ENCODE measurements at regions not wholly inside any gene's neighbourhood (a gene's known extent, or its start where the extent isn't known, plus 50 kb on each side); places are given as distances from the start of the nearest gene placed in this dataset.

DNA sequence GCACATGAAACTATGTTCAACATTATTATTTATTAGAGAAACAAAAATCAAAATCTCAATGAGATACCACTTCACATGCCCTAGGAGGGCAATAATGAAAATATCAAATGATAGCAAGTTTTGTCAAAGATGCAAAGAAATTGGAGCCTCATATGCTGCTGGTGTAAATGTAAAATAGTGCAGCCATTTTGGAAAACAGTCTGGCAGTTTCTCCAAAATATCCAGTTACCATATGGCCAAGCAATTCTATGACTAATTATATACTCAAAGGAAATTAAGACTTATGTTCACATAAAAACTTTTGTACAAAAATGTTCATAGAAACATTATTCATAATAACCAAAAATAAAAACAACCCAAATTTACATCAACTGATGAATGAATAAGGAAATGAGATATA lies 313.6 kb upstream of the LMO3 start:
- ATAC-seq (no peak), DNase-seq (no peak)
- H3K27me3 ChIP-seq, result no peaks in the 10 kb centered on the region
- no peak overlapping the region for H3K4me3 ChIP-seq
- H3K4me1 ChIP-seq, result no peaks in the 10 kb centered on the region
- no peak overlapping the region for H3K27ac ChIP-seq
- intact Hi-C loops (cut with DNase I), result no loop called here
- TF ChIP-seq, protein P1, sequence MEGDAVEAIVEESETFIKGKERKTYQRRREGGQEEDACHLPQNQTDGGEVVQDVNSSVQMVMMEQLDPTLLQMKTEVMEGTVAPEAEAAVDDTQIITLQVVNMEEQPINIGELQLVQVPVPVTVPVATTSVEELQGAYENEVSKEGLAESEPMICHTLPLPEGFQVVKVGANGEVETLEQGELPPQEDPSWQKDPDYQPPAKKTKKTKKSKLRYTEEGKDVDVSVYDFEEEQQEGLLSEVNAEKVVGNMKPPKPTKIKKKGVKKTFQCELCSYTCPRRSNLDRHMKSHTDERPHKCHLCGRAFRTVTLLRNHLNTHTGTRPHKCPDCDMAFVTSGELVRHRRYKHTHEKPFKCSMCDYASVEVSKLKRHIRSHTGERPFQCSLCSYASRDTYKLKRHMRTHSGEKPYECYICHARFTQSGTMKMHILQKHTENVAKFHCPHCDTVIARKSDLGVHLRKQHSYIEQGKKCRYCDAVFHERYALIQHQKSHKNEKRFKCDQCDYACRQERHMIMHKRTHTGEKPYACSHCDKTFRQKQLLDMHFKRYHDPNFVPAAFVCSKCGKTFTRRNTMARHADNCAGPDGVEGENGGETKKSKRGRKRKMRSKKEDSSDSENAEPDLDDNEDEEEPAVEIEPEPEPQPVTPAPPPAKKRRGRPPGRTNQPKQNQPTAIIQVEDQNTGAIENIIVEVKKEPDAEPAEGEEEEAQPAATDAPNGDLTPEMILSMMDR (IDR thresholded peaks at IDR 0.05), result no peak
- peaks cover 0 to 54% (median 6%) of the 10 kb centered on the region in 11 donors for H3K9me3 ChIP-seq
- no peaks in the 10 kb centered on the region for H3K36me3 ChIP-seq

DNA sequence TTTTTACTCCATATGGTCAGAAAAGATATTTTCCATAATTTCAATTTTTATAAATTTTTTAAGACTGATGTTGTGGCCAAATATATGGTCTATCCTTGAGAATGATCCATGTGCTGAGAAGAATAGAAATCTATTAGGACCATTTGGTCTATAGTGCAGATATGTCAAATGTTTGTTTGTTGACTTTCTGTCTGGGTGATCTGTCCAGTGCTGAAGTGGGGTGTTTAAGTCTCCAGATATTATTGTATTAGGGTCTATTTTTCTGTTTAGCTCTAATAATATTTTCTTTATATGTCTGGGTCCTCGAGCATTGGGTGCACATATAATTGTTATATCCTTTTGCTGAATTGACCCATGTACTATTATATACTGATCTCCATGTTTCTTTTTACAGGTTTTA lies 308.9 kb upstream of the LMO3 start:
- intact Hi-C loops (cut with DNase I), result no loop called here
- Histone ChIP-seq H3K27ac (no peak overlapping the region), H3K36me3 (no peaks in the 10 kb centered on the region), H3K27me3 (no peaks in the 10 kb centered on the region), H3K4me1 (no peaks in the 10 kb centered on the region), H3K4me3 (no peak overlapping the region), H3K9me3 (peaks cover 0 to 32% (median 0%) of the 10 kb centered on the region in 11 donors)
- DNase-seq (no peak), ATAC-seq (no peak)
- 38 to 55% methylated on average over 1 of the region's 1 CpG for WGBS, 2 donors
- TF ChIP-seq, protein P1 (IDR thresholded peaks at IDR 0.05), result no peak

DNA sequence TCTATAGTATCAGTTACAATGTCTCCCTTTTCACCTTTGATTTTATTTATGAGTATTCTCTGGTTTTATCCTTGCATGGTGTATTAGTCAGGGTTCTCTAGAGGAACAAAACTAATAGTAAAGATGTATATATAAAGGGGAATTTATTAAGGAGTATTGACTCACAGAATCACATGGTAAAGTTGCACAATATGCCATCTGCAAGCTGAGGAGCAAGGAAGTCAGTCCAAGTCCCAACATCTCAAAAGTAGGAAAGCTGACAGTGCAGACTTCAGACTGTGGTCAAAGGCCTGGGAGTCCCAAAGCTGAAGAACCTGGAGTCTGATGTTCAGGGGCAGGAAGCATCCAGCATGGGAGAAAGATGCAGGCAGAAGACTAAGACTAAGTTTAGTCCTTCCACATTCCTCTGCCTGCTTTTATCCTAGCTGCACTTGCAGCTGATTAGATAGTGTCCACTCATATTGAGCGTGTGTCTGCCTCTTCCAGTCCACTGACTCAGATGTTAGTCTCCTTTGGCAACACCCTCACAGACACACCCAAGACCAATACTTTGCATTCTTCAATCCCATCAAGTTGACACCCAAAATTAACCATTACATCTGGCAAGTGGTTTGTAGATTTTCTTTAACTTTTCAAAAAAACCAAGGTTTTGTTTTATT lies 308.0 kb upstream of the LMO3 start:
- no peaks in the 10 kb centered on the region for H3K36me3 ChIP-seq
- ATAC-seq, result no peak
- 13 to 28% methylated on average over 1 of the region's 1 CpG for WGBS, 2 donors

DNA sequence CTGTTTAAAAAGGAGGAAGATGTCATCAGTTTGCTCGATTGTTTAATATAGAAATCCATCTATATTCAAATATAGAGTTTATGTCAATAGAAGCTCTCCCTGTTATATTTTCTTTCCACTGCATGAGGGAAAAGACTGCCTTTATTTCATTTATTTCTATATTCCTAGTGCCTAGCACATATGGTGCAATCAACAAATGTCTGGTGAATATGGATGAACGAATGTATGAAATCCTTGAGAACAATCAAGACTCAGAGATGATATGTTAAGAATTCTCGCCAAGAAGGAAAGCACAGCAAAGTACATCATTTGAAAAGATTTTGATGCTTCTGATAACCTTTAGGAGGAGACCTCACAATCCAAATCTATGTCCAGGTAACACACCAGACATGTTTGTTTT lies 296.0 kb upstream of the LMO3 start:
- no peak for DNase-seq
- TF ChIP-seq, protein P1 (IDR thresholded peaks at IDR 0.05), result no peak
- Histone ChIP-seq H3K9me3 (peaks cover 0 to 38% (median 6%) of the 10 kb centered on the region in 11 donors), H3K4me1 (no peaks in the 10 kb centered on the region), H3K36me3 (no peaks in the 10 kb centered on the region), H3K27ac (no peak overlapping the region), H3K27me3 (no peaks in the 10 kb centered on the region), H3K4me3 (no peak overlapping the region)
- intact Hi-C loops (cut with DNase I), result no loop called here
- WGBS, 2 donors, result 71 to 82% methylated on average over 3 of the region's 3 CpGs
- no peak for ATAC-seq

More for the DNA sequence above, 308.0 kb upstream of the LMO3 start:
- Histone ChIP-seq H3K9me3 (peaks cover 0 to 24% (median 0%) of the 10 kb centered on the region in 11 donors), H3K27me3 (no peaks in the 10 kb centered on the region), H3K4me1 (no peaks in the 10 kb centered on the region), H3K4me3 (no peak overlapping the region), H3K27ac (no peak overlapping the region)
- TF ChIP-seq, protein P1 (IDR thresholded peaks at IDR 0.05), result no peak
- intact Hi-C loops (cut with DNase I), result no loop called here
- DNase-seq, result no peak

Data from heart right ventricle (tissue), 16 donors.